Erythroblast (primary cell): ENCODE measurements at regions not wholly inside any gene's neighbourhood (a gene's known extent, or its start where the extent isn't known, plus 50 kb on each side); places are given as distances from the start of the nearest gene placed in this dataset.

ENCODE experiments used
- GATA1 ChIP-seq: IDR thresholded peaks from 2 replicates; pipeline ENCODE4 v1.6.1; 2011; ENCODE audit warnings: low read depth, mild to moderate bottlenecking, control low read depth, low read length, moderate library complexity
- POLR2A ChIP-seq: IDR thresholded peaks from 2 replicates; pipeline ENCODE4 v1.6.1; 2011; ENCODE audit warnings: mild to moderate bottlenecking, low read length

DNA sequence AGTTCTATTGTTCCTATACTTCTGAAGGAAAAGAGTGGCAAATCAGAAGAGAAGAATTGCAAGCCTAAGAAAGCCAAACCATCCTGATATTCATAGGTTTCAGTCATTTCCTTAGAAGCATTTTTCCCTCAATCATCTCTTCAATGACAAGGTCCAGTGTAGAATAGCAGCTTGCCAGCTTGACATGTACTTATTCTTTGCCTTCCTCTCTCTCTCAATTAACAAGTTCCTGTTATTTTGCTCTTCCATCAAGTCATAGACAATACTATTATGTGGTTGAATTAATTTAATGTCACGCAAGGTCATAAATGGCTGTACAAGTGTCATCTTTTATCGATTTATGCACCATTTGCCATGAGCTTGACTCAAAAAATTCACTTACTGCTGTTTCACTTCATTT is 216.3 kb upstream of the MBL2 start:
- TF ChIP-seq POLR2A = no peak
- TF ChIP-seq GATA1 = no peak
